PFSK-1 (cell line): ENCODE measurements at regions not wholly inside any gene's neighbourhood (a gene's known extent, or its start where the extent isn't known, plus 50 kb on each side); places are given as distances from the start of the nearest gene placed in this dataset.

Experiments
- FOXP2 ChIP-seq: optimal IDR thresholded peaks from 2 replicates; pipeline ENCODE3; 2011; ENCODE audit warnings: borderline replicate concordance, control low read depth, inconsistent platforms; ENCODE audit not compliant: insufficient read depth; ENCODE audit errors: extremely low read length, extremely low read depth
- POLR2AphosphoS5 ChIP-seq: IDR thresholded peaks from 2 replicates; pipeline ENCODE4 v1.6.1; 2012; ENCODE audit warnings: low read depth, mild to moderate bottlenecking, control low read depth, low read length, moderate library complexity
- SIN3A ChIP-seq: IDR thresholded peaks from 2 replicates; pipeline ENCODE4 v1.6.1; 2012; ENCODE audit warnings: mild to moderate bottlenecking, low read length, moderate library complexity, borderline replicate concordance; ENCODE audit not compliant: insufficient read depth
- TAF1 ChIP-seq: IDR thresholded peaks from 2 replicates; pipeline ENCODE4 v1.6.1; 2012; ENCODE audit warnings: low read length, control low read depth, borderline replicate concordance; ENCODE audit not compliant: insufficient read depth
- TF ChIP-seq, protein P1 (sequence below), 2 experiments: IDR thresholded peaks; 2 replicates each; pipeline versions ENCODE4 v1.6.1 to v1.8.0; 2011 to 2012; ENCODE audit warnings: low read depth in 2 of 2, low read length in 2 of 2, control low read depth in 1 of 2, inconsistent platforms in 1 of 2, mild to moderate bottlenecking in 1 of 2, moderate library complexity in 1 of 2; ENCODE audit not compliant: insufficient read depth in 1 of 2

DNA sequence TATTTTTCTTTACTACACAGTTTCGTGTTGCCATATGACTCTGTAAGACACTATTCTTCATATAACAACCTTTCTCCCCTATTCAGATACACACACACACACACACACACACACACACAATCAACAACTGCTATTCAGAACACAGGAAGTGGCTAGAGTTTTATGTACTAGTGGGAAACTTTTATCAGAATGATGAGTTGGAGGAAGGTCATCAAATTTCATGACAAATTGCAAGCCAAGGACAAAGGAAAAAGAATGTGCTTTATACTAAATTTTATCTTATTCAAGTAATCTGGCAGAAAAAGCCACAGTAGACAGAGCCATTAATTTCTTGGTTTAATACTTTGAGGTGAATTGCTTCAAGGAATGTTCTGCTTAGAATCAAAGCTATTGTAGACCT lies 899.8 kb downstream of the ROBO2 start:
- TF ChIP-seq, protein P1, sequence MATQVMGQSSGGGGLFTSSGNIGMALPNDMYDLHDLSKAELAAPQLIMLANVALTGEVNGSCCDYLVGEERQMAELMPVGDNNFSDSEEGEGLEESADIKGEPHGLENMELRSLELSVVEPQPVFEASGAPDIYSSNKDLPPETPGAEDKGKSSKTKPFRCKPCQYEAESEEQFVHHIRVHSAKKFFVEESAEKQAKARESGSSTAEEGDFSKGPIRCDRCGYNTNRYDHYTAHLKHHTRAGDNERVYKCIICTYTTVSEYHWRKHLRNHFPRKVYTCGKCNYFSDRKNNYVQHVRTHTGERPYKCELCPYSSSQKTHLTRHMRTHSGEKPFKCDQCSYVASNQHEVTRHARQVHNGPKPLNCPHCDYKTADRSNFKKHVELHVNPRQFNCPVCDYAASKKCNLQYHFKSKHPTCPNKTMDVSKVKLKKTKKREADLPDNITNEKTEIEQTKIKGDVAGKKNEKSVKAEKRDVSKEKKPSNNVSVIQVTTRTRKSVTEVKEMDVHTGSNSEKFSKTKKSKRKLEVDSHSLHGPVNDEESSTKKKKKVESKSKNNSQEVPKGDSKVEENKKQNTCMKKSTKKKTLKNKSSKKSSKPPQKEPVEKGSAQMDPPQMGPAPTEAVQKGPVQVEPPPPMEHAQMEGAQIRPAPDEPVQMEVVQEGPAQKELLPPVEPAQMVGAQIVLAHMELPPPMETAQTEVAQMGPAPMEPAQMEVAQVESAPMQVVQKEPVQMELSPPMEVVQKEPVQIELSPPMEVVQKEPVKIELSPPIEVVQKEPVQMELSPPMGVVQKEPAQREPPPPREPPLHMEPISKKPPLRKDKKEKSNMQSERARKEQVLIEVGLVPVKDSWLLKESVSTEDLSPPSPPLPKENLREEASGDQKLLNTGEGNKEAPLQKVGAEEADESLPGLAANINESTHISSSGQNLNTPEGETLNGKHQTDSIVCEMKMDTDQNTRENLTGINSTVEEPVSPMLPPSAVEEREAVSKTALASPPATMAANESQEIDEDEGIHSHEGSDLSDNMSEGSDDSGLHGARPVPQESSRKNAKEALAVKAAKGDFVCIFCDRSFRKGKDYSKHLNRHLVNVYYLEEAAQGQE (IDR thresholded peaks at IDR 0.05; ENCODE audit: insufficient read depth in 1 of 2, low read depth in 2 of 2, low read length in 2 of 2), result no peak
- TF ChIP-seq SIN3A (no peak), FOXP2 (no peak), TAF1 (no peak), POLR2AphosphoS5 (no peak)

DNA sequence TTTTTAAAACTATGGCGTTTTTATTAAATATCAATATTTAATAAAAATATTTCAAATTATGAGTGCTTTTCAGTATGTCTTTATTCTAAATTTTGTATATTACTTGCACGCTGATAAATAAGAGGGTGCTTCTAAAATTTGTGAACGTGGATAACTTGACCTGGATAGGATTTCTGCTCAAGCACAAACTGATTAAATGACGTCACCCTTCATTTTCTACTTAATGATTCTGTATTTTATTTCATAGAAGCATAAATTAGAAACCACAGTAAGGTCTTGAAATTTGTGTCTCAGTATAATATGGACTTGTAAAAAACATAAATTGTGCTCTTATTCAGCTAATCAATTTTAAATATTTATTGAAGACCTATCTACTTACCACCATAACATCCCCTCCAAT lies 903.7 kb downstream of the ROBO2 start:
- TF ChIP-seq, protein P1 (IDR thresholded peaks at IDR 0.05; ENCODE audit: insufficient read depth in 1 of 2, low read depth in 2 of 2, low read length in 2 of 2), result no peak
- TF ChIP-seq SIN3A, result no peak
- no peak for TF ChIP-seq FOXP2
- TF ChIP-seq POLR2AphosphoS5, result no peak
- TF ChIP-seq TAF1, result no peak

DNA sequence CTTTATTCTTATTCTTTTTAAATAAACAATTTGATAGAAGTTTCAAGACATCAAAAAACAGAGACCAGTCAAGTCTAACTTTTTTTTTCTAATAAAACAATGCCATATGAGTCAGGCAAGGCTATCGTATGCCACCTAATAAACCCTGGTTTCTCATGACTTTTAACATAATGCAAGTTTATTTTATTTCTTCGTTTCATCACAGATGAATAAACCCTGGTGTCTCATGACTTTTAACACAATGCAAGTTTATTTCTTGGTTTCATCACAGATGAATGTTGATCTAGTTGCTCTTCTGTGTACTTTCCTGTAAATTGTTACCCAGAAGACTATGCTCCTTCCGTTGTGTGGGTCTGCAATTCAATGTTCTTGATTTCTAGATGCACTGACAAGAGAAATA lies 905.4 kb downstream of the ROBO2 start:
- TF ChIP-seq, protein P1 (IDR thresholded peaks at IDR 0.05; ENCODE audit: insufficient read depth in 1 of 2, low read depth in 2 of 2, low read length in 2 of 2), result no peak
- TF ChIP-seq SIN3A, result no peak
- no peak for TF ChIP-seq TAF1
- TF ChIP-seq POLR2AphosphoS5, result no peak

DNA sequence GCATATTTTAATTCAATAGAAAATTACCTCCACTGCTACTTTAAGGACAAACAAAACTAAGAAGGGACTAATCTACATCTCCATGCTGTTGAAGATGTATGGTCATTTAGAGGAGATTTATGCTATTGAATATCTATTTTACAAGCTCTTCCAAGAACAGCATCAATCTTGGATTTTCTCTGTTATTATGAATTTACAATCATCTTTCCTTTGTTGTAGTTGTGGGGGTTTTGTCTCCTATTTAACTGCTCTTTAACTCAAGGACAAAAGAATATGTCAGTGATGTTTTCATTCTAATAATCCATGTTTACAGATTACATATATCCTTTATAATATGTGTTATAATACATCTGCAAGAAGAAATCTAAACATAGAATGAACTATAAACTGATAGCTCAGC lies 907.8 kb downstream of the ROBO2 start:
- TF ChIP-seq, protein P1 (IDR thresholded peaks at IDR 0.05; ENCODE audit: insufficient read depth in 1 of 2, low read depth in 2 of 2, low read length in 2 of 2), result no peak
- TF ChIP-seq POLR2AphosphoS5 (no peak), FOXP2 (no peak), SIN3A (no peak), TAF1 (no peak)

DNA sequence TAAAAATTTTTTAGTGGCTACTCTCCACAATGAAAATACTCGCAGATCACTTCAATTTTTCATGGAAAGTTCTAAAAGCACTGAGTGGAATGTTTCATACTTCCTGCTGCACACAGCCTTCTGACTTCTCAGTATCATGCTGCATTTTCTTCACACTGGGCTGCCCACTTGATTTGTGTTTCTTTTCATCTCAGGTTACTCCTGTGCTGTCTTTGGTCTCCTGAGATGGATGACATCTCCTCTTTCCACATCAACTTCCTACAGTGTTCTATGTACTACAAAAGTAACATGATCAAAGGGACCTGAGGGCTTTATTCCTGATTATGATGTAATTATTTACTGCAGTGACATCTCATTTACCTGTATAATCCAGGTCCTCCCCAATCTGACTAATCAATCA lies 927.7 kb downstream of the ROBO2 start:
- TF ChIP-seq, protein P1 (IDR thresholded peaks at IDR 0.05; ENCODE audit: insufficient read depth in 1 of 2, low read depth in 2 of 2, low read length in 2 of 2), result no peak
- TF ChIP-seq SIN3A, result no peak
- no peak for TF ChIP-seq POLR2AphosphoS5
